Dendritic cell treated with granulocyte-macrophage colony-stimulating factor and Interleukin-4, amounts not matched to agents 40 ng/mL and 50 ng/mL, for 4 days (primary cell): ENCODE measurements at regions not wholly inside any gene's neighbourhood (a gene's known extent, or its start where the extent isn't known, plus 50 kb on each side); places are given as distances from the start of the nearest gene placed in this dataset.

Source experiments
- H3K27ac Mint-ChIP-seq: one replicate; pipeline ENCODE4 v1.8.0; 2022; ENCODE audit warnings: mild to moderate bottlenecking, mixed read lengths
- H3K27me3 Mint-ChIP-seq: one replicate; pipeline ENCODE4 v1.8.0; 2022; ENCODE audit warnings: mild to moderate bottlenecking, mixed read lengths
- H3K36me3 Mint-ChIP-seq: one replicate; pipeline ENCODE4 v1.8.0; 2022; ENCODE audit warnings: low read depth, mixed read lengths
- H3K4me1 Mint-ChIP-seq: one replicate; pipeline ENCODE4 v1.8.0; 2022; ENCODE audit warnings: low read depth, mixed read lengths
- H3K4me3 Mint-ChIP-seq: one replicate; pipeline ENCODE4 v1.8.0; 2022; ENCODE audit warnings: mild to moderate bottlenecking, moderate library complexity, mixed read lengths
- H3K9me3 Mint-ChIP-seq: one replicate; pipeline ENCODE4 v1.8.0; 2022; ENCODE audit warnings: mixed read lengths
- intact Hi-C: fragments of 100-400 bp; cut with micrococcal nuclease; formaldehyde crosslinking; loops from one replicate; pipeline ENCODE4 v1.15.0; 2022

- no peak overlapping the region for H3K27ac Mint-ChIP-seq
- no peak overlapping the region for H3K4me3 Mint-ChIP-seq
- no peaks in the 10 kb centered on the region for H3K36me3 Mint-ChIP-seq
Observed at GRCh38 chr9:80020056-80020455, 448.3 kb downstream of the TLE4 start.

GRCh38 chr9:80013891-80014290 is 442.1 kb downstream of the TLE4 start:
- Mint-ChIP-seq H3K4me1 (no peaks in the 10 kb centered on the region), H3K27me3 (no peaks in the 10 kb centered on the region), H3K9me3 (peaks cover 30% of the 10 kb centered on the region), H3K36me3 (no peaks in the 10 kb centered on the region), H3K27ac (no peak overlapping the region), H3K4me3 (no peak overlapping the region)
- intact Hi-C loops, result no loop called here

More at GRCh38 chr9:80020056-80020455, 448.3 kb downstream of the TLE4 start:
- Mint-ChIP-seq H3K27me3 (no peaks in the 10 kb centered on the region), H3K9me3 (peaks cover 25% of the 10 kb centered on the region), H3K4me1 (no peaks in the 10 kb centered on the region)
- intact Hi-C loops, result no loop called here

DNA sequence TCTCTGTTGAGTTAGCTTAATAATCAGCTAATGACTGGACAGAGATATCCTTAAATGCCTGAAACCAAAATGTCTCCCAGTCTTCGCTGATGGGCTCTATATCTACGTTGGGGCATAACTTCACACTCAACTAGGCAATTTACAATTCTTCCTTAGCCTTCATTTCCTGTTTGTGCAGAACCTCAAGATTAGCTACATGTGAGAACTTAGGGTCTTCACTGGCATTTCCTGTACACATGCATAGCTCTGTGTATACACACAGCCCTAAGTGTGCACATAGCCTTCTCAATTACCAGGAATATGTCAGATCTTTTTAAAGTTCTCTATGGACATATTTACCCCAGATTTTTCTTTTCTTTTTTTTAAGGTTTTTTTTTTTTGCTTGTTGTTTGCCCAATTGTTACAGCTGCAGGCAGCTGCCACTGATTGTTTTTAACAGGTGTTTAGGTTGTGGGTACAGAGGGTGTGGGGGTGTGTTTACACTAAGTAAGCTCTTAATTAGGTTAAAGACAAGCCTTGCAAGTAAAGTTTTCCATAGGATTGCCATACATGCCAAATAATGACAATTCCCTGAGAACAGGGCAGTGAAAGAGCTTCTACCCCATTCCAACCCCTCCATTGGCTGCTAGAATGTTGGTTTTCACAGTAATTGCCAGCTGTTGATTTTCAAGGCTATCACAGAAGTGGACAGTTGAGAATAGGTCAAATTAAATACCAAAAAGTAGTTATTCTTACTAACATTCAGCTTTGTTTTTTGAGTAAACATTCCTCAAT is 441.0 kb downstream of the TLE4 start:
- Mint-ChIP-seq H3K4me1 (no peaks in the 10 kb centered on the region), H3K9me3 (peaks cover 30% of the 10 kb centered on the region), H3K36me3 (no peaks in the 10 kb centered on the region), H3K27ac (no peak overlapping the region), H3K27me3 (no peaks in the 10 kb centered on the region), H3K4me3 (no peak overlapping the region)
- intact Hi-C loops, result no loop called here

DNA sequence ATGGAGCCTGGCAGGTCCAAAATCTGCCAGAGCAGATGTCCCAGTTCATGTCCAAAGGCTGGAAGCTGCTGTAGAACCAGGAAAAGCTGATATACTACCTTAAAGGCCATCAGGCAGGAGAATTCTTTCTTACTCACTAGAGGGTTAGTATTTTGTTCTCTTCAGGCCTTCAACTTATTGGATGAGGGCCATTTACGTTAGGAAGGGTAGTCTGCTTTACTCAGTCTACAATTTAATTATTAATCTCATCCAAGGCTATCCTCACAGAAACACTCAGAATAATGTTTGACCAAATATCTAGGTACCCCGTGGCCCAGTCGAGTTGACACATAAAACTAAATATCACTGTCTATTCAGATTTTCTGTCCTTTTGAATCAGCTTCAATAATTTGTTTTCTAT is 437.4 kb downstream of the TLE4 start:
- H3K27me3 Mint-ChIP-seq, result no peaks in the 10 kb centered on the region
- intact Hi-C loops, result no loop called here
- H3K9me3 Mint-ChIP-seq, result peaks cover 18% of the 10 kb centered on the region
- no peak overlapping the region for H3K27ac Mint-ChIP-seq
- H3K4me1 Mint-ChIP-seq, result no peaks in the 10 kb centered on the region
- H3K4me3 Mint-ChIP-seq, result no peak overlapping the region
- H3K36me3 Mint-ChIP-seq, result no peaks in the 10 kb centered on the region

GRCh38 chr9:80004714-80005113 is 432.9 kb downstream of the TLE4 start:
- no peak overlapping the region for H3K4me3 Mint-ChIP-seq
- no peaks in the 10 kb centered on the region for H3K9me3 Mint-ChIP-seq
- intact Hi-C loops, result no loop called here
- no peak overlapping the region for H3K27ac Mint-ChIP-seq
- no peaks in the 10 kb centered on the region for H3K4me1 Mint-ChIP-seq
- H3K27me3 Mint-ChIP-seq, result no peaks in the 10 kb centered on the region
- no peaks in the 10 kb centered on the region for H3K36me3 Mint-ChIP-seq

DNA sequence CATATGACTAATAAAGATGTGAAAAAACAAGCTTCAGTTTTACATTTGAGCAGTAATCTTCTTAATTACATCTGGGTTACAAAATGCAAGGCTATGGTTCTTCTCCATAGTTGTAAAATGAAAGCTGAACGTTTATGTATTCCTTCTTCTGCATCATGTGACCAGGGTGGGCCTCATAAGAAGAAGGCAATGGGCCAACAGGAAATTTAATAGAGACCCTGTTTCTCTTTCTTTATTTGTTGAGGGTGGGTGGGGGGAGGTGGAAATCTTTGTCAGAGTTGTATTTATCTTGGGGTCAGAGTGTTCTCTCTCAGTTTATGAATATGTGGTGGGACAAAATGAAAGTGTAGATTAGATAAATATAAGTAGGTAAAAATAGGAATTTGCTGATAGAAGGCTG is 418.8 kb downstream of the TLE4 start:
- H3K4me3 Mint-ChIP-seq, result no peak overlapping the region
- no peaks in the 10 kb centered on the region for H3K27me3 Mint-ChIP-seq
- H3K4me1 Mint-ChIP-seq, result no peaks in the 10 kb centered on the region
- intact Hi-C loops, result no loop called here
- H3K27ac Mint-ChIP-seq, result no peak overlapping the region
- peaks cover 15% of the 10 kb centered on the region for H3K9me3 Mint-ChIP-seq
- no peaks in the 10 kb centered on the region for H3K36me3 Mint-ChIP-seq

DNA sequence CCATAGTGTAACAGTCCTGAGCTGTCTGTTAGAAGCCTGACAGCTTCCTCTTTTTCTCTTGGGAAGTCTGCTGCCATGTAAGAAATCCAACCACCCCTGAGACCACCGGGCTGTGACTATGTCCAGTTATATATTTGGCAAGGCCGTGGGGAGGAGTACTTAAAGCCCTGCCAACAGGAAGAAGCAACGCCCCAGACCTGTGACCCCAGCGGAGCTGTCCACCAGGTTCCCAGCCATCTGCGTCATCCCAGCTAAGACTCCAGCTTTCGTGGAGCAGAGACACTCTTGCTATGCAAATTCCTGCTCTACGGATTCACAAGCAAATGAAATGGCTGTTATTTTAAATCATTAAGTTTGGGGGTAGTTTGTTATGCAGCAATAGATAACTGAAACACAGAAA is 417.3 kb downstream of the TLE4 start:
- no peaks in the 10 kb centered on the region for H3K4me1 Mint-ChIP-seq
- H3K4me3 Mint-ChIP-seq, result no peak overlapping the region
- intact Hi-C loops, result no loop called here
- H3K27ac Mint-ChIP-seq, result no peak overlapping the region
- H3K9me3 Mint-ChIP-seq, result peaks cover 8% of the 10 kb centered on the region
- H3K36me3 Mint-ChIP-seq, result no peaks in the 10 kb centered on the region
- H3K27me3 Mint-ChIP-seq, result no peaks in the 10 kb centered on the region

DNA sequence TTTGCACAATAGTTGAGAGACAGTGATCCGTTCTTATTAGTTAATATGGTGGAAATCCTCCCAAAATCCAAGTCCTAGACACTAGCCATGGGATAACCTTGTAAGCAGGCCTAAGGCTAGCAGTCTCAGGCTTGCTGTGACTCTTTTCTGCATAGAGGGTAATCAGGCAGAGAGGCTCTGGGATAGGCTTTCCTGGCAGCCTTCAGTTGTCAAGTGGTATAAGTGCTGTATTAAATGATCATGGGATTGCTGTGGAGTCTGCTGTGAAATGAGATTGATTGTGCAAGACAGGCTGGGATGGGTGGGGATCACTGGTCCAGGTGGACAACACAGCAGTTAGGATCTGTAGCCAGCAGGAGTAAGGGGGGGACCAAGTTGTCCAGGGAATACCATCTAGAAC is 416.4 kb downstream of the TLE4 start:
- H3K4me1 Mint-ChIP-seq, result no peaks in the 10 kb centered on the region
- intact Hi-C loops, result no loop called here
- H3K4me3 Mint-ChIP-seq, result no peak overlapping the region
- no peaks in the 10 kb centered on the region for H3K36me3 Mint-ChIP-seq
- H3K27ac Mint-ChIP-seq, result no peak overlapping the region
- H3K27me3 Mint-ChIP-seq, result no peaks in the 10 kb centered on the region
- H3K9me3 Mint-ChIP-seq, result no peaks in the 10 kb centered on the region

DNA sequence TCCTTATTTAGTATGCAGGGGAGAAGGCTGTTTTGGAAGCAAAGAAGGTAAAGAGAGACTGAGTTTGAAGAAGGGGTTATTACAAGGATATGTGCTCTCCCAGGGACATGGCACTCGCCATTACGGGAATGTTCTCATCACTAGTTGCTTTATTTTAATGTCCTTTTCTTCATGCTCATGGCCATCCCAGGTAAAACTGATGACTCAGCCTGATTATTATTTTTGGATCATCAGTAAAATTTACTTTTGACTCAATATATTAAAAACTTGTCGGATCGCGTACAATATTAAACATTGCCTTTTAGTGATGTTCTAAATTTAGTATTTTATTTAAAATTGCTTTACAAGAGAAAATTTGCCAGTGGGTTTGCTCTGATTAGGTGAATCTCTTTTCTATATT is 414.7 kb downstream of the TLE4 start:
- intact Hi-C loops, result no loop called here
- Mint-ChIP-seq H3K36me3 (no peaks in the 10 kb centered on the region), H3K4me3 (no peak overlapping the region), H3K9me3 (no peaks in the 10 kb centered on the region), H3K27ac (no peak overlapping the region), H3K4me1 (no peaks in the 10 kb centered on the region), H3K27me3 (no peaks in the 10 kb centered on the region)

GRCh38 chr9:79985772-79986171 is 414.0 kb downstream of the TLE4 start:
- H3K4me1 Mint-ChIP-seq, result no peaks in the 10 kb centered on the region
- H3K9me3 Mint-ChIP-seq, result no peaks in the 10 kb centered on the region
- no peak overlapping the region for H3K4me3 Mint-ChIP-seq
- H3K27me3 Mint-ChIP-seq, result no peaks in the 10 kb centered on the region
- no peak overlapping the region for H3K27ac Mint-ChIP-seq
- intact Hi-C loops, result no loop called here
- H3K36me3 Mint-ChIP-seq, result no peaks in the 10 kb centered on the region

DNA sequence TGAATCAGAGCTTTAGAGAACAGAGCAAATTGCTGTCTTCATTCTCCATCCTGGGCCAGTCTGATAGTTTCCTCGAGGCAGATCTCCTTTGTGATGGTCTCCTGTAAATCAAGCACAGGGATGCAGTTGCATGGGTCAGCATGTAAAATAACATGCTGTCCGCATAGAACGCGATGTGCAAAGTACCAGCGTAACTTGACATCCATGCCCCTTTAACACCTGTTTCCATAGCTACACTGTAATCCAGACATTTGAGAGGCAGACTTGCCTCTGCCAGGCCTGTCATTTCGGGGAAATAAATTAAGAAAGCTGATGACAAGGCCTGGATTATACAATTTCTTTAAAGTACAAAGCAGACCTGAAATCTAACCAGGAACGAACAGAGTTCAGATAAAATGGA is 413.5 kb downstream of the TLE4 start:
- intact Hi-C loops, result no loop called here
- Mint-ChIP-seq H3K36me3 (no peaks in the 10 kb centered on the region), H3K4me3 (no peak overlapping the region), H3K27ac (no peak overlapping the region), H3K4me1 (no peaks in the 10 kb centered on the region), H3K9me3 (no peaks in the 10 kb centered on the region), H3K27me3 (no peaks in the 10 kb centered on the region)

GRCh38 chr9:79984429-79985067 is 412.8 kb downstream of the TLE4 start:
- H3K27ac Mint-ChIP-seq, result no peak overlapping the region
- H3K9me3 Mint-ChIP-seq, result no peaks in the 10 kb centered on the region
- no peak overlapping the region for H3K4me3 Mint-ChIP-seq
- intact Hi-C loops, result no loop called here
- H3K36me3 Mint-ChIP-seq, result no peaks in the 10 kb centered on the region
- H3K27me3 Mint-ChIP-seq, result no peaks in the 10 kb centered on the region
- H3K4me1 Mint-ChIP-seq, result no peaks in the 10 kb centered on the region

DNA sequence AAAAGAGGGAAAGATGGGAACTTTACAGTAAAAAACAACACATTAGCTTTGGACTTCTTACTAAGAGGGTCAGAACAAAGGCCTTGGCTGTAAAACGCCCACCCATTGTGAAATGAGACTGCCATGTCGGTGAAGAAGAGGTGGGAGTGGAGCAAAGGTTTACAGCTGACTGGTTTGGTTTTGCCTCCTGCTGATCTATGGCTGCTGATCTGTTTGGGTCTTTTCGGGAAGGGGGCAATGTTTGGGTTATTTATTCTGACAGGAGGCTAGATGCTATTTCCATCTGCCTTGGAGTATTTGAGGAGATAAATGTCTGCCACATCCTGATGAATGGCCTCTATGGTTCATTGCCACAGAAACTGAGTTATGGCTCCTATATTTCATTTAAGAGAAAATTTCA is 408.7 kb downstream of the TLE4 start:
- Mint-ChIP-seq H3K27me3 (no peaks in the 10 kb centered on the region), H3K4me1 (no peaks in the 10 kb centered on the region), H3K27ac (no peak overlapping the region), H3K4me3 (no peak overlapping the region), H3K9me3 (peaks cover 8% of the 10 kb centered on the region), H3K36me3 (no peaks in the 10 kb centered on the region)
- intact Hi-C loops, result no loop called here

- H3K27me3 Mint-ChIP-seq, result no peaks in the 10 kb centered on the region
Observed at GRCh38 chr9:79977510-79978197, 405.9 kb downstream of the TLE4 start.

More at GRCh38 chr9:79977510-79978197, 405.9 kb downstream of the TLE4 start:
- Mint-ChIP-seq H3K4me1 (no peaks in the 10 kb centered on the region), H3K4me3 (no peak overlapping the region), H3K36me3 (no peaks in the 10 kb centered on the region), H3K27ac (no peak overlapping the region), H3K9me3 (peaks cover 8% of the 10 kb centered on the region)
- intact Hi-C loops, result no loop called here
